ENCODE measurements at regions not wholly inside any gene's neighbourhood (a gene's known extent, or its start where the extent isn't known, plus 50 kb on each side); places are given as distances from the start of the nearest gene placed in this dataset.

GRCh38 chr2:220892018-220892634 is 680.0 kb downstream of the EPHA4 start:
- TF ChIP-seq CTCF (IDR thresholded peaks at IDR 0.05; ENCODE audit: insufficient read depth, low read length, poor library complexity, severe bottlenecking): no peak
- Histone ChIP-seq H3K4me3 (ENCODE audit: low read depth, low read length) (no peak overlapping the region), H3K36me3 (ENCODE audit: control insufficient read depth, insufficient read depth, low read length) (no peaks in the 10 kb centered on the region), H3K27me3 (ENCODE audit: control insufficient read depth, insufficient read depth, low read length) (no peaks in the 10 kb centered on the region)
- no peak for DNase-seq (ENCODE audit: low read depth)

- H3K27me3 ChIP-seq (ENCODE audit: control insufficient read depth, insufficient read depth, low read length): no peaks in the 10 kb centered on the region
- H3K36me3 ChIP-seq (ENCODE audit: control insufficient read depth, insufficient read depth, low read length): no peaks in the 10 kb centered on the region
- TF ChIP-seq CTCF (IDR thresholded peaks at IDR 0.05; ENCODE audit: insufficient read depth, low read length, poor library complexity, severe bottlenecking): peak; percentile 14
- H3K4me3 ChIP-seq (ENCODE audit: low read depth, low read length): no peak overlapping the region
- peak; percentile 55 for DNase-seq (ENCODE audit: low read depth)
Observed at GRCh38 chr2:220893411-220893810, 678.7 kb downstream of the EPHA4 start.

- no peaks in the 10 kb centered on the region for H3K36me3 ChIP-seq (ENCODE audit: control insufficient read depth, insufficient read depth, low read length)
- no peak overlapping the region for H3K4me3 ChIP-seq (ENCODE audit: low read depth, low read length)
- H3K27me3 ChIP-seq (ENCODE audit: control insufficient read depth, insufficient read depth, low read length): no peaks in the 10 kb centered on the region
- DNase-seq (ENCODE audit: low read depth): no peak
- no peak for TF ChIP-seq CTCF (IDR thresholded peaks at IDR 0.05; ENCODE audit: insufficient read depth, low read length, poor library complexity, severe bottlenecking)
Observed at GRCh38 chr2:220894069-220894468, 678.0 kb downstream of the EPHA4 start.

- no peak for DNase-seq (ENCODE audit: low read depth)
- no peaks in the 10 kb centered on the region for H3K36me3 ChIP-seq (ENCODE audit: control insufficient read depth, insufficient read depth, low read length)
- H3K27me3 ChIP-seq (ENCODE audit: control insufficient read depth, insufficient read depth, low read length): no peaks in the 10 kb centered on the region
- TF ChIP-seq CTCF (IDR thresholded peaks at IDR 0.05; ENCODE audit: insufficient read depth, low read length, poor library complexity, severe bottlenecking): no peak
- H3K4me3 ChIP-seq (ENCODE audit: low read depth, low read length): no peak overlapping the region
Observed at GRCh38 chr2:220899492-220899891, 672.6 kb downstream of the EPHA4 start.

GRCh38 chr2:220904015-220904414 is 668.1 kb downstream of the EPHA4 start:
- Histone ChIP-seq H3K27me3 (ENCODE audit: control insufficient read depth, insufficient read depth, low read length) (no peaks in the 10 kb centered on the region), H3K4me3 (ENCODE audit: low read depth, low read length) (no peak overlapping the region), H3K36me3 (ENCODE audit: control insufficient read depth, insufficient read depth, low read length) (no peaks in the 10 kb centered on the region)
- no peak for DNase-seq (ENCODE audit: low read depth)
- no peak for TF ChIP-seq CTCF (IDR thresholded peaks at IDR 0.05; ENCODE audit: insufficient read depth, low read length, poor library complexity, severe bottlenecking)

GRCh38 chr2:220913384-220913783 is 658.7 kb downstream of the EPHA4 start:
- Histone ChIP-seq H3K4me3 (ENCODE audit: low read depth, low read length) (no peak overlapping the region), H3K27me3 (ENCODE audit: control insufficient read depth, insufficient read depth, low read length) (no peaks in the 10 kb centered on the region), H3K36me3 (ENCODE audit: control insufficient read depth, insufficient read depth, low read length) (no peaks in the 10 kb centered on the region)
- DNase-seq (ENCODE audit: low read depth): no peak
- TF ChIP-seq CTCF (IDR thresholded peaks at IDR 0.05; ENCODE audit: insufficient read depth, low read length, poor library complexity, severe bottlenecking): no peak

All from kidney epithelial cell (primary cell).